Right lobe of liver (tissue), 4 donors: ENCODE measurements at regions not wholly inside any gene's neighbourhood (a gene's known extent, or its start where the extent isn't known, plus 50 kb on each side); places are given as distances from the start of the nearest gene placed in this dataset.

ENCODE experiments used
- CTCF ChIP-seq, 4 donors: fragments of 200-600 bp in 3 of 4; fragments of 450-650 bp in 1 of 4; IDR thresholded peaks; one replicate each; pipeline versions ENCODE4 v1.5.1 to v1.8.0; 2016 to 2022; ENCODE audit warnings: antibody characterized with exemption in 4 of 4, mild to moderate bottlenecking in 2 of 4
- POLR2A ChIP-seq: fragments of 450-650 bp; IDR thresholded peaks from one replicate; pipeline ENCODE4 v1.6.1; 2017; ENCODE audit warnings: antibody characterized with exemption, mild to moderate bottlenecking
- donor health status: DM: no; HTN: no; CAD: no.
- donor health status: DM: no; HTN: no; CAD: no.
- donor health status: DM: no; HTN: yes; CAD: no.

- TF ChIP-seq CTCF (IDR thresholded peaks at IDR 0.05) (no peak), POLR2A (no peak)
These were observed 206.8 kb upstream of the MEIS1 start for GRCh38 chr2:66228128-66228547.
